GM23338 (cell line): ENCODE measurements at regions not wholly inside any gene's neighbourhood (a gene's known extent, or its start where the extent isn't known, plus 50 kb on each side); places are given as distances from the start of the nearest gene placed in this dataset.

Experiments
- ATAC-seq: fragments of 200-7000 bp; cut with Tn5 transposase; 3 replicates; pipeline ENCODE4 v1.9.1; 2020
- DNase-seq: peaks from one replicate; pipeline ENCODE4 v3.0.0-alpha.2; 2015; ENCODE audit warnings: low spot score
- H2AFZ ChIP-seq: fragments of 200-600 bp; sonication (generic); 2 replicates; pipeline ENCODE4 v1.8.0; 2016; ENCODE audit warnings: antibody characterized with exemption, mild to moderate bottlenecking, moderate library complexity
- H3F3A ChIP-seq: fragments of 200-600 bp; sonication (generic); replicated peaks from 2 replicates; pipeline ENCODE4 v1.8.0; 2017; ENCODE audit warnings: antibody characterized with exemption, mixed run types, low read depth
- H3K27ac ChIP-seq: fragments of 200-600 bp; sonication (generic); 2 replicates; pipeline ENCODE4 v1.6.1; 2016; ENCODE audit warnings: low read depth
- H3K27me3 ChIP-seq: fragments of 200-600 bp; sonication (generic); 2 replicates; pipeline ENCODE4 v1.8.0; 2016; ENCODE audit warnings: mild to moderate bottlenecking, mixed run types, moderate library complexity; ENCODE audit not compliant: insufficient read depth
- H3K36me3 ChIP-seq: fragments of 200-600 bp; sonication (generic); 2 replicates; pipeline ENCODE4 v1.8.0; 2016; ENCODE audit warnings: mild to moderate bottlenecking; ENCODE audit not compliant: insufficient read depth
- H3K4me1 ChIP-seq: fragments of 200-600 bp; sonication (generic); 2 replicates; pipeline ENCODE4 v1.8.0; 2016; ENCODE audit warnings: mild to moderate bottlenecking, moderate library complexity; ENCODE audit not compliant: insufficient read depth
- H3K4me2 ChIP-seq: fragments of 200-600 bp; sonication (generic); 2 replicates; pipeline ENCODE4 v1.7.1; 2017; ENCODE audit warnings: mixed run types
- H3K4me3 ChIP-seq: fragments of 200-600 bp; sonication (generic); 2 replicates; pipeline ENCODE4 v1.6.1; 2016; ENCODE audit warnings: mixed run types
- H3K79me2 ChIP-seq: fragments of 200-600 bp; sonication (generic); replicated peaks from 2 replicates; pipeline ENCODE4 v1.8.0; 2017; ENCODE audit warnings: mild to moderate bottlenecking; ENCODE audit not compliant: insufficient read depth
- H3K9me2 ChIP-seq: fragments of 200-600 bp; sonication (generic); 2 replicates; pipeline ENCODE4 v1.8.0; 2017; ENCODE audit not compliant: insufficient read depth
- H4K20me1 ChIP-seq: fragments of 200-600 bp; sonication (generic); replicated peaks from 2 replicates; pipeline ENCODE4 v1.8.0; 2017; ENCODE audit warnings: mild to moderate bottlenecking; ENCODE audit not compliant: insufficient read depth
- H3K27ac Mint-ChIP-seq: 2 replicates; pipeline ENCODE4 v1.8.0; 2020; ENCODE audit warnings: inconsistent platforms, mild to moderate bottlenecking, moderate library complexity, mixed read lengths
- H3K27me3 Mint-ChIP-seq: 3 replicates; pipeline ENCODE4 v1.8.0; 2022; ENCODE audit warnings: low read depth, mild to moderate bottlenecking, moderate library complexity, mixed read lengths, inconsistent platforms; ENCODE audit not compliant: insufficient read depth, poor library complexity
- H3K36me3 Mint-ChIP-seq: 3 replicates; pipeline ENCODE4 v1.8.0; 2021; ENCODE audit warnings: low read depth, mild to moderate bottlenecking, inconsistent platforms, moderate library complexity, mixed read lengths
- H3K4me1 Mint-ChIP-seq: 3 replicates; pipeline ENCODE4 v1.8.0; 2020; ENCODE audit warnings: mild to moderate bottlenecking, inconsistent platforms, mixed read lengths
- H3K4me3 Mint-ChIP-seq: 3 replicates; pipeline ENCODE4 v1.8.0; 2021; ENCODE audit warnings: moderate library complexity, mild to moderate bottlenecking, inconsistent platforms, mixed read lengths
- H3K9me3 Mint-ChIP-seq: 3 replicates; pipeline ENCODE4 v1.8.0; 2020; ENCODE audit warnings: moderate library complexity, mild to moderate bottlenecking, inconsistent platforms, mixed read lengths
- JUNB ChIP-seq: IDR thresholded peaks from one replicate; pipeline ENCODE4 v1.6.1; 2016; ENCODE audit warnings: antibody characterized with exemption; ENCODE audit not compliant: unreplicated experiment
- ZNF114 ChIP-seq: fragments of 250-450 bp; sonication (Bioruptor Pico); IDR thresholded peaks from 2 replicates; pipeline ENCODE4 v1.5.0; 2020; ENCODE audit warnings: mild to moderate bottlenecking, moderate library complexity
- TF ChIP-seq, protein P1 (sequence below), 2 experiments: fragments of 200-600 bp in 1 of 2; sonication (generic) in 1 of 2; conservative IDR thresholded peaks; 2 replicates each; pipeline versions ENCODE4 v1.5.1 to v1.6.1; 2016 to 2017; ENCODE audit warnings: antibody characterized with exemption in 2 of 2, low read depth in 2 of 2, mild to moderate bottlenecking in 2 of 2, moderate library complexity in 1 of 2

GRCh38 chr5:173557123-173557903, 59.1 kb downstream of the BOD1 start:
- Histone ChIP-seq H2AFZ (0 out of 2 replicates have a peak overlapping the region, but pooled peaks have one; percentile 1), H4K20me1 (no peaks in the 10 kb centered on the region), H3K79me2 (no peaks in the 10 kb centered on the region), H3K27ac (no peak overlapping the region), H3K4me3 (no peak overlapping the region), H3F3A (no peaks in the 10 kb centered on the region), H3K9me2 (peaks cover under 1% of the 10 kb centered on the region; the same call in 1 of the 2 replicates), H3K4me2 (no peak overlapping the region; the same call in 1 of the 2 replicates), H3K4me1 (peaks cover 21% of the 10 kb centered on the region), H3K27me3 (no peaks in the 10 kb centered on the region), H3K36me3 (no peaks in the 10 kb centered on the region)
- H3K27ac Mint-ChIP-seq, result peak overlapping the region; percentile 11; the same call in 1 of the 2 replicates
- H3K4me1 Mint-ChIP-seq, result peaks cover 20% of the 10 kb centered on the region
- peaks cover 15% of the 10 kb centered on the region for H3K27me3 Mint-ChIP-seq
- no peak overlapping the region for H3K4me3 Mint-ChIP-seq
- peaks cover 4% of the 10 kb centered on the region; the same call in 1 of the 3 replicates for H3K36me3 Mint-ChIP-seq
- TF ChIP-seq JUNB, result no peak
- peaks cover 13% of the 10 kb centered on the region for H3K9me3 Mint-ChIP-seq
- DNase-seq, result peak; percentile 51
- peak; percentile 57 for ATAC-seq

DNA sequence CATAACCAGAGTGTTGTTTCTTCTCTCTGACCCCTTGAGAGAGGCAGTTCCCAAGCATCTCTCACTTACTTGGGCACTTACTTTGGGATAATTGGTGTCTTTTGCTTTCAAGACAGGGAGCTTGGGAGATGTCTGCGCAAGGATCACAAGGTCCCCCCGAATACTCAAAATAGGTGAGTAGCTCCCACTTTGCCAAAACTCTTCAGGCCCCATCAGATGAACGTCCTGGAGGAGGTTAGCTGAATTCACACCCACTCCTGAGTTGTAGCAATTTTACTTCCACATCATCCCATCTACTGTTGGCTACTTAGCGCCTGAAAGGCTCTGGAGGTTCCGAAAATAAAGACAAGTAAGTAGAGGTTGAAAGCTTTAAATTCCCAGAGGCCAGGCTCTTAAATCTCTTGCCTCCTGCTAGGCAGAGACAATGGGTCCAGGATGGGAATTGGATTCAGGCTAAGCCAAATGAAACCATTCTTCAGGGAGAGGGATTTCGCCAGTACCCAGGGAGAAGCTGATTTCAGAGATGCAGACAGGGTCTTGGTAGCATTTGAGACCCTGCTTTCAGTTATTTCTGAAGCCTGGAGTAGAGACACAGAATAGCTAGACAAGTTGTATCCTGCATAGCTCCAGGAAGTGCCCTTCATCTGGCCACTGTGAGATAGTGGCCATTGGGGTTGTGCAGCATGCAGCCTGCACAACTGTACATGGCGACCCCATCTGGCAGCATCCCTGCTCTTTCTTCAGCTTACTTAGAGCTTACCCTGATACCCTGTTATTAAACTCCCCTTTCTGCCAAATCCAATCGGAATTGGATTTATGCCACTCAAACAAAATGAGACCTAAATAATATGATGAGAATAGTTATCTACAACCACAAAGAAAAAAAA, 60.1 kb downstream of the BOD1 start:
- H3F3A ChIP-seq, result no peaks in the 10 kb centered on the region
- H3K4me3 ChIP-seq, result no peak overlapping the region
- Mint-ChIP-seq H3K27ac (no peak overlapping the region; the same call in 1 of the 2 replicates), H3K4me3 (no peak overlapping the region), H3K4me1 (peaks cover 20% of the 10 kb centered on the region), H3K27me3 (peaks cover 16% of the 10 kb centered on the region), H3K36me3 (peaks cover 4% of the 10 kb centered on the region; the same call in 1 of the 3 replicates), H3K9me3 (peaks cover 9% of the 10 kb centered on the region)
- ATAC-seq (peak; percentile 57), DNase-seq (peak; percentile 25)
- H3K4me2 ChIP-seq, result peak overlapping the region; percentile 40; the same call in 1 of the 2 replicates
- no peaks in the 10 kb centered on the region for H3K79me2 ChIP-seq
- H3K4me1 ChIP-seq, result peaks cover 21% of the 10 kb centered on the region
- peak overlapping the region; percentile 72; the same call in 1 of the 2 replicates for H2AFZ ChIP-seq
- H3K27me3 ChIP-seq, result no peaks in the 10 kb centered on the region
- H3K27ac ChIP-seq, result no peak overlapping the region
- H3K9me2 ChIP-seq, result peaks cover 5% of the 10 kb centered on the region; the same call in 1 of the 2 replicates
- H3K36me3 ChIP-seq, result no peaks in the 10 kb centered on the region
- no peaks in the 10 kb centered on the region for H4K20me1 ChIP-seq
- TF ChIP-seq ZNF114 (CRISPR knock-in tag), result no peak
- TF ChIP-seq, protein P1, sequence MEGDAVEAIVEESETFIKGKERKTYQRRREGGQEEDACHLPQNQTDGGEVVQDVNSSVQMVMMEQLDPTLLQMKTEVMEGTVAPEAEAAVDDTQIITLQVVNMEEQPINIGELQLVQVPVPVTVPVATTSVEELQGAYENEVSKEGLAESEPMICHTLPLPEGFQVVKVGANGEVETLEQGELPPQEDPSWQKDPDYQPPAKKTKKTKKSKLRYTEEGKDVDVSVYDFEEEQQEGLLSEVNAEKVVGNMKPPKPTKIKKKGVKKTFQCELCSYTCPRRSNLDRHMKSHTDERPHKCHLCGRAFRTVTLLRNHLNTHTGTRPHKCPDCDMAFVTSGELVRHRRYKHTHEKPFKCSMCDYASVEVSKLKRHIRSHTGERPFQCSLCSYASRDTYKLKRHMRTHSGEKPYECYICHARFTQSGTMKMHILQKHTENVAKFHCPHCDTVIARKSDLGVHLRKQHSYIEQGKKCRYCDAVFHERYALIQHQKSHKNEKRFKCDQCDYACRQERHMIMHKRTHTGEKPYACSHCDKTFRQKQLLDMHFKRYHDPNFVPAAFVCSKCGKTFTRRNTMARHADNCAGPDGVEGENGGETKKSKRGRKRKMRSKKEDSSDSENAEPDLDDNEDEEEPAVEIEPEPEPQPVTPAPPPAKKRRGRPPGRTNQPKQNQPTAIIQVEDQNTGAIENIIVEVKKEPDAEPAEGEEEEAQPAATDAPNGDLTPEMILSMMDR (conservative IDR thresholded peaks at IDR 0.05; ENCODE audit: low read depth in 2 of 2), result peak in 1 of 2 experiments; percentile 21; a peak in 1 of 4 replicates
